Femur (tissue), 1 donor: ENCODE measurements at regions not wholly inside any gene's neighbourhood (a gene's known extent, or its start where the extent isn't known, plus 50 kb on each side); places are given as distances from the start of the nearest gene placed in this dataset.
"Not testable (repeated sequence)": the region's sequence is repeated elsewhere in the genome, so short reads cannot be mapped to it uniquely, and the experiment has no call there.

ENCODE experiments used
- DNase-seq: peaks from one replicate; pipeline ENCODE4 v3.0.0-alpha.2; 2017

DNA sequence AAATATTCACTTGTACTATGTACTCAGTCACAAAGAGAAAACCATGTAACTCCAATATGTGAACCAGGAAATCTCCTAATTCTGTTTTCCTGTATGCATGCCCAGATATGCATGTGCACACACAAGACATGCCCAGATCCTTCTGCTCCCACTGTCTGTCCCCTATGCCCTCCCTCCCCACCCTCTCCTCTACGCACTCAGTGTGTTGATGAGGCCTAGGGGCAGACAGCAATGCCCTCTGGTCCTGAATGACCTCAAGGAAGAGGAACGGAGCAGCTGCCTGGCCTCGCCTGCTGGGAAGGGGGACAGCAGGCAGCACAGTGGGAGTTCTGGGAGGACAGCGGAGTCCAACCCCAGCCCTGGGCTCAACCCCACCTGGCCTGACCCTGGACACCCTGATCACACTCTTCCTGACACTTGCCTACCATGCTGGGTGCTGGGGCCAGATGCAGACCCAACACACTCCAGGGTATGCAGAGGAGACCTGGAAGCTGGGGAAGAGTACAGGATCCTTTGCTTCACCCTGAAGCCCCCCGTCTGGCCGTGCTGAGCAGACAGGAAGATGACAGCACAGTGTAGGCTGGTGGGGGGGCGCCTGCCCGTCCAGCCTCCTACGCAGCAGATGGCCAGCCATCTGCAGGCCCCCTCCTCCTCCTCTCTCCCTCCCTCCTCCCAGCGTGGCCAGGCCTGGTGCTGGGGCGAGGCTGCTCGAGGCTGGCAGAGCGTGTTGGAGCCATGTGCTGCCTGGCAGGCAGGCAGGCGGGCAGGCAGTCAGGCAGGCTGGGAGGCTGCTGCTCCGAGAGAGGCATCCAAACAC is 106.6 kb upstream of the NCOR2 start:
- DNase-seq, result peak; percentile 65

DNA sequence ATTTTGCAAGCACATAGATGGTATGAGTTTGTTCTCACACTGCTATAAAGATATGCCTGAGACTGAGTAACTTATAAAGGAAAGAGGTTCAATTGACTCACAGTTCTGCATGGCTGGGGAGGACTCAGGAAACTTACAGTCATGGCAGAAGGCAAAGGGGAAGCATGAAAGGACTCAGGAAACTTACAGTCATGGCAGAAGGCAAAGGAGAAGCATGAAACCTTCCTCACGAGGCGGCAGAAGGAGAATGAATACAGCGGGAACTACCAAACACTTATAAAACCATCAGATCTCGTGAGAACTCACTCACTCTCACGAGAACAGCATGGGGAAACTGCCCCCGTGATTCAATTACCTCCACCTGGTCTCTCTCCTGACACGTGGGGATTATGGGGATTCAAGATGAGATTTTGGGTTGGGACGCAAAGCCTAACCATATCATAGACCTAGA is 101.9 kb upstream of the NCOR2 start:
- not testable (repeated sequence) for DNase-seq

- DNase-seq, result no peak
Measured at GRCh38 chr12:124668602-124669001, 101.2 kb upstream of the NCOR2 start.

DNA sequence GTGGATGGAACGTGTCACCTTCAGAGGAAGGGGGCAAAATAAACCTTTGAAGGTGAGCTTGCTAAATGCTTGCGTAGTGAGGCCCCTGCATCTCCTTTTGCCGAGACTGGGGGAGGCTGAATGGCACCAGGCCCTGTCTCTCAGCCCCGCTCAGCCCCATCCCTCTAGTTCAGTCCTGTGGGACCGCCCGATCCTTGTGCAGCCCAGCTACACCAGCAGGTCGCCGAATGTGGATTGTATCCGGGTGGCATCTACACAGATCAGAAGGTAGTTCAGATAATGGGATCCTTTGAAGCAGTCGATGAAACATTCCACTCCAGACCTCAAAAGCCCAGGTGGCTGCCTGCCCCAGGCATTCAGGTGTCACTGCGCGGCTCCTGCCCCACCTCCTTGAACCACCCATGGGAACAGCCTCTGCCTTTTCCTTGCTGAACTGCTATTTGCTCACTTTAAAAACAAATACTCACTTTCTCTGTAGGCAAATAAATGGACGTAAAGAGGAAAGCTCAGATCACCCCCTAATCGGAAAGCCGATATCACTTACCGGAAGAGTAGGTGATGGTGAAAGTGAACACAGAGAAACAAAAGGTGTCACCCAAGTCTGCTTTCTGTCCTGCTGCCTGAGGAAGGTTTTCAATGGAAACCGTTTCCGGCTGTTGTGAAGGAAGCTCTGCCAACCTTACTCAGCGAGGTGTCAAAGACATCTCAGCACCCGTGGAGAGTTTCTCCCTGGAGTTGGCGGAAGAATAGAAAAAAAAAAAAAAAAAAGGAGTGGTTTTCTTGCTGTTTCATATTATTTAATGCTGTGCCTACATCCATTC is 100.3 kb upstream of the NCOR2 start:
- no peak for DNase-seq

GRCh38 chr12:124666722-124667259 is 99.4 kb upstream of the NCOR2 start:
- DNase-seq, result no peak

- no peak for DNase-seq
Measured at GRCh38 chr12:124665511-124665910, 98.1 kb upstream of the NCOR2 start.

- DNase-seq, result no peak
Measured at GRCh38 chr12:124664395-124665111, 97.1 kb upstream of the NCOR2 start.

GRCh38 chr12:124663771-124664366 is 96.5 kb upstream of the NCOR2 start:
- DNase-seq, result no peak

DNA sequence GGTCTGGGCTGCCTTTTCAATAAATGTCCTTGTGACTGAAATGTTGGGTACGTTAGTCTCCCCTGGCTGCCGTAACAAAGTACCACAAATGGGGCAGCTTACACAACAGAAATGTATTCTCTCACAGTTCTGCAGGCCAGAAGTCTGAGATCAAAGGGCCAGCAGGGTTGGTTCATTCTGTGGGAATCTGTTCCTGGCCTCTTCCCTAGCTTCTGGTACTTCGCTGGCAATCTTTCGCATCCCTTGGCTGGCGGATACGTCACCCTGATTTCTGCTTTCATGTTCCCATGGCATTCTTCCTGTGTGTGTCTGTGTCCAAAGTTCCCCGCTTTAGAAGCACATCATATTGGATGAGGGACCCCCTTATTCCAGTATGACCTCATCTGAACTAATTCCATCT is 95.8 kb upstream of the NCOR2 start:
- no peak for DNase-seq

GRCh38 chr12:124661341-124661740 is 93.9 kb upstream of the NCOR2 start:
- DNase-seq, result no peak

- DNase-seq, result no peak
Measured at GRCh38 chr12:124660851-124661250, 93.4 kb upstream of the NCOR2 start.

DNA sequence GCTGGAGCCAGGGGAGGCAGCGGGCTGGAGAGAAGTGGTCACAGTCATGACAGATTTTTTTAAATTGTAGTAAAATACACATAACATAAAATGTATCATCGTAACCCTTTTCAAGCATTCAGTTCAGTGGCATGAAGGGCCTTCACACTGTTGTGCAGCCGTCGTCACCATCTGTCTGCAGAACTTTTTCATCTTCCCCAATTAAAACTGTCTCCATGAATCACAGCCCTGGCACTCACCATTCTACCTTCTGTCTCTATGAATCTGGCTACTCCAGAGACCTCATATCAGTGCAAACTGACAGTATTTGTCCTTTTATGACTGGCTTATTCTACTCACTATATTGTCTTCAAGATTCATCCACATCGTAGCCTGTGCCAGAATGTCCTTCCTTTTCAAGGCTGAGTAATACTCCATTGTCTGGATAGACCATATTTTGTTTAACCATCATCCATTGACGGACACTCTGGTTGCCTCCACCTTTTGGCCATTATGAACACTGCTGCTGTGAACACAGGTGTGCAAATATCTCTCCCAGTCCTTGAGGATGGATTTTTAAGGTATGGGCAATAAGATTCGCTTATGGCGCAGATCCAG is 91.5 kb upstream of the NCOR2 start:
- DNase-seq, result no peak

GRCh38 chr12:124658302-124658701 is 90.9 kb upstream of the NCOR2 start:
- DNase-seq, result no peak

DNA sequence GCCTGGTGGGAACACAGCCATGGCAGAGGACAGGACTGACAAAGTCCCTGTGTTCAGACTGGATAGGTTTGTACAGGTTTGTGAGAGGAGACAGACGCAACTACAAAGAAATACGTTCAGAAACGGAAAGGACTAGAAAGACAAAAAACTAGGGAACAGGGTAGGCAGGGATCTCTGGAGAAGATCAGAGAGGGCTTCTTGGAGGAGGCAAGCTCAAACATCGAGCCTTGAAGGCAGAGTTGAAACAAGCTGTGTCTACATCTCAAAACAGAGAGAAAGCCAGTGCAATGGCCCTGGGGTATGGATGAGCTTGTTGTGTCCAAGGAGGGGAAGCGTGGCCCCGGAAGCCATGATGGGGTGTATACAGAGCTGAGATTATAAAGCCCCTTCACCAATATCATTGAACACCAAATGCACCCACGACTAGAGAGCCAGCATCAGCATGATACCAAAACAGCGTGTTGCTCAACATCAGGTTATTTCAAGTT is 89.6 kb upstream of the NCOR2 start:
- DNase-seq, result no peak

- peak; percentile 95 for DNase-seq
Measured at GRCh38 chr12:124655698-124656516, 88.5 kb upstream of the NCOR2 start.

DNA sequence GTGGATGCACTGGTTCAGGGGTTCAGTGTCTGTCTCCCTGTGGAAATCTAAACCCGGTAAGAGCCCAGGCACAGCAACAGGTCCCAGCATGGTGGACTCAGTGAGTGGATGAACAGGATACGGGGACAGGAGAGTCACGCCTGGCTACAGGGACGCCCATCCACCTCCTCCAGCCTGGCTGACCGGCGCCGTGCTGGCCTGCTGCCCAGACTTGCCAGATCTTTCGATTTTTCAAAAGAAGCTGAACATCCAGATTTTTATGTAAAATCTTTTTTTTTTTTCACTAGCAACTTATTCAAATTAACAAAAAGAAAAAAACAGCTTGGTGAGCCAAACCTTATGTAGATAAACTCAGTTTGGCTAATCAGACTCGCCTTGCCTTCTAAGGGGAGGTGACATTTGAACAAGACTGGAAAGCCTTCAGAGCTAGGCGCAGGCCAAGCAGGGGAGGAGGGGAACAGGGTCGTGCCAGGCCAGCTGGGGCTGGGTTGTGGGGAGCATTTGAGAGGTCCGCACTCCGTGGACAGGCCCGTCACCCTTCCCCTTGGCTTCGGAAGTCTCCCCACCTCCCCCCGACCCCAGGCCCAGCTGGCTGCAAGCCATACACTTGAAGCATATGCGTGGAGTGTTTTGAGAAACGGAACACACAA is 87.8 kb upstream of the NCOR2 start:
- peak; percentile 79 for DNase-seq

DNA sequence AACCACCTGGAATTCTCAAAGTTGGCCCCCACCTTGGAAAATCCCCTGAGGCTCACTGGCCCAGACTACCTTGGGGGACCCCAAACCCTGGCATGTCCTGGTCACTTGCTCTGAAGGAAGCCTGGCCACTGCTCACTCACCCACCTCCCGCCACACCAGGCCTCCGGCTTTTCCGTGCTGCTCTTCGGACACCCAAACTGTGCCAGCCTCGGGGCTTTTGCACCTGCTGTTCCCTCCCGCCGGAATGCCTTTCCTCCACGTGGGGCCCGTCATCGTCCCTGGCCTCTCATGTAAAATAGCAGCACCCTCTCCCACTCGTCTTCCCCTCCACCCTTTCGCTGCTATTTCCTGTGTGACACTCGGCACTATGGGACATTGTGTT is 87.2 kb upstream of the NCOR2 start:
- DNase-seq, result no peak

DNA sequence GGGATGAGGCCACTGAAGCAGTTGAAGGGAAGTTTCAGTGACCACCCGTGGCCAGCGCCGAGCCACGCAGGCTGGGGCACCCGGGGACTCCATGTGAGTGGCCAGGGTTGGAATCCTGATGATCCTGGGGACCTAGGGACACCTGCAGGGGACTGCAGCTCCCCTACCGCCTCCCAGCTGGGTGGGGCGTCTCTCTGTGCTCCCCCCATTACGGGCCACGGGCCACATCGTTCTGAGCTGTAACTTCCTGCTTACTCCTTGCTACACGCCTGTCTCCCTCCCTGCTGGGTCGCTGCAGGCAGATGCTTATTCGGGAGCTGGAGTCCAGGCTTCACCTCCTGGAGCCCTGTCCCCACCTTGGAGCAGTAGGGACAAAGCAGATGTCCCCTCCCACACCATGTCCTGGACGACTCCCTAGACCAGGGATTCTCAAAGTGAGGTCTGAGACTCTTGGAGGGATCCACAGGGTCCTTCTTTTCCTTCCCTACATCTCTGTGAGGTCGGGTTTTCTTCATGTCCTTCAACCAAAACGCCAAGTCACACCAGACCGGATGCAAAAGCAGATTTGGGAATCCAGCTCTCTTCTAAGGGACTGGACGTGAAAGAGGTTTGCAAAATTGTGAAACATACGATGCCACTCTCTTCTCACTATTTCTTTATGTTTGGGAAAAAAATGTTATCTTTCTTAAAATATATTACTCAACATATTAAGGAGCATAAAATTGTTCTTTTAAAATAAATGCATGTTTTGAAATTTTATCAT is 85.9 kb upstream of the NCOR2 start:
- DNase-seq, result peak; percentile 59

- no peak for DNase-seq
Measured at GRCh38 chr12:124652661-124653060, 85.2 kb upstream of the NCOR2 start.
